Endothelial cell of umbilical vein (primary cell): ENCODE measurements at regions not wholly inside any gene's neighbourhood (a gene's known extent, or its start where the extent isn't known, plus 50 kb on each side); places are given as distances from the start of the nearest gene placed in this dataset.

Source experiments
- BruUV-seq: library from RNA; stranded (reverse); fragments of 400-500 nt; replicated peaks from 2 replicates; lab custom pipeline; 2021; lab: Mats Ljungman, UMichigan
- CTCF ChIA-PET: fragments of 300-600, 350-600 bp; sonication (Branson Sonifier 250); formaldehyde crosslinking; loops from one replicate; lab custom pipeline; 2021; ENCODE audit warnings: antibody characterized with exemption, inconsistent platforms; lab: Charles Lee
- POLR2A ChIA-PET: fragments of 300-600, 350-600 bp; sonication (Branson Sonifier 250); formaldehyde crosslinking; loops from one replicate; lab custom pipeline; 2021; ENCODE audit warnings: antibody characterized with exemption, inconsistent platforms; lab: Charles Lee
- DNase-seq: peaks from one replicate; pipeline ENCODE4 v3.0.0-alpha.2; 2011; ENCODE audit warnings: low read depth, low spot score
- FAIRE-seq: peaks from 2 replicates; lab custom pipeline; 2011; peaks lifted over from hg19 to GRCh38; lab: Jason Lieb, UNC
- H2AFZ ChIP-seq: 2 replicates; pipeline ENCODE4 v1.6.0; 2012; ENCODE audit warnings: low read depth, low read length, control low read depth, inconsistent platforms
- H3K27ac ChIP-seq: 2 replicates; pipeline ENCODE4 v1.5.1; 2011; ENCODE audit warnings: low read depth, mild to moderate bottlenecking, control low read depth, low read length, moderate library complexity; ENCODE audit not compliant: insufficient read depth
- H3K27me3 ChIP-seq, 2 experiments: 2 replicates each; pipeline versions ENCODE4 v1.6.0 to v1.6.1; 2011; ENCODE audit warnings: low read length in 2 of 2, mixed read lengths in 1 of 2; ENCODE audit not compliant: control insufficient read depth in 2 of 2, insufficient read depth in 2 of 2
- H3K36me3 ChIP-seq, 2 experiments: 2 replicates in 1 of 2; 3 replicates in 1 of 2; pipeline ENCODE4 v1.5.1; 2011; ENCODE audit warnings: low read length in 2 of 2, mild to moderate bottlenecking in 1 of 2, moderate library complexity in 1 of 2; ENCODE audit not compliant: control insufficient read depth in 2 of 2, insufficient read depth in 2 of 2; ENCODE audit errors: extremely low read depth in 1 of 2
- H3K4me1 ChIP-seq: 3 replicates; pipeline ENCODE4 v1.5.1; 2011; ENCODE audit warnings: mild to moderate bottlenecking, low read length; ENCODE audit not compliant: control insufficient read depth, insufficient read depth; ENCODE audit errors: extremely low read depth
- H3K4me2 ChIP-seq: 2 replicates; pipeline ENCODE4 v1.6.1; 2011; ENCODE audit warnings: low read length, control low read depth, mixed read lengths; ENCODE audit not compliant: insufficient read depth
- H3K4me3 ChIP-seq, 3 experiments: fragments of 200-600 bp in 1 of 3; sonication (generic), shearing (Covaris generic) in 1 of 3; replicated peaks in 1 of 3; 2 replicates each; pipeline ENCODE4 v1.5.1; 2011 to 2016; ENCODE audit warnings: control low read depth in 3 of 3, low read length in 3 of 3, mild to moderate bottlenecking in 2 of 3, inconsistent platforms in 1 of 3, low read depth in 1 of 3, moderate library complexity in 1 of 3; ENCODE audit not compliant: insufficient read depth in 1 of 3
- H3K79me2 ChIP-seq: 2 replicates; pipeline ENCODE4 v1.6.0; 2012; ENCODE audit warnings: low read length, inconsistent platforms; ENCODE audit not compliant: control insufficient read depth, insufficient read depth
- H3K9ac ChIP-seq: replicated peaks from 2 replicates; pipeline ENCODE3; 2011; ENCODE audit warnings: low read length, control low read depth; ENCODE audit not compliant: insufficient read depth; ENCODE audit errors: extremely low read depth
- H3K9me1 ChIP-seq: replicated peaks from 3 replicates; pipeline ENCODE4 v1.6.0; 2011; ENCODE audit warnings: mild to moderate bottlenecking, low read length; ENCODE audit not compliant: control insufficient read depth, insufficient read depth; ENCODE audit errors: extremely low read depth
- H3K9me3 ChIP-seq: replicated peaks from 2 replicates; pipeline ENCODE4 v1.5.1; 2012; ENCODE audit warnings: low read length, inconsistent platforms; ENCODE audit not compliant: control insufficient read depth, insufficient read depth
- H4K20me1 ChIP-seq: replicated peaks from 2 replicates; pipeline ENCODE3; 2011; ENCODE audit warnings: mild to moderate bottlenecking, low read length; ENCODE audit not compliant: control insufficient read depth, insufficient read depth; ENCODE audit errors: extremely low read depth
- CTCF ChIP-seq, 2 donors: IDR thresholded peaks; 1 replicate in 1 of 2; 2 replicates in 1 of 2; pipeline ENCODE4 v1.5.1; 2011; ENCODE audit warnings: low read length in 2 of 2, mild to moderate bottlenecking in 2 of 2, moderate library complexity in 2 of 2, control low read depth in 1 of 2, inconsistent platforms in 1 of 2, low read depth in 1 of 2; ENCODE audit not compliant: insufficient read depth in 1 of 2; ENCODE audit errors: extremely low read depth in 1 of 2
- EZH2 ChIP-seq: IDR thresholded peaks from 2 replicates; pipeline ENCODE4 v1.6.1; 2012; ENCODE audit warnings: borderline replicate concordance, low read depth, mild to moderate bottlenecking, moderate library complexity, low read length, inconsistent platforms; ENCODE audit not compliant: severe bottlenecking
- GATA2 ChIP-seq: IDR thresholded peaks from 2 replicates; pipeline ENCODE4 v1.7.0; 2011; ENCODE audit warnings: low read depth, mild to moderate bottlenecking, moderate library complexity, mixed read lengths, low read length; ENCODE audit not compliant: insufficient read length, insufficient read depth
- JUN ChIP-seq: IDR thresholded peaks from 2 replicates; pipeline ENCODE4 v1.6.1; 2011; ENCODE audit warnings: borderline replicate concordance, low read depth; ENCODE audit not compliant: insufficient read length, insufficient read depth
- MAX ChIP-seq: IDR thresholded peaks from 2 replicates; pipeline ENCODE4 v1.6.1; 2011; ENCODE audit not compliant: insufficient read depth, insufficient read length
- MYC ChIP-seq: IDR thresholded peaks from one replicate; pipeline ENCODE4 v1.6.1; 2011; ENCODE audit warnings: mild to moderate bottlenecking, low read depth, low read length
- POLR2A ChIP-seq: IDR thresholded peaks from 2 replicates; pipeline ENCODE4 v1.6.1; 2012; ENCODE audit warnings: low read depth, mild to moderate bottlenecking, control low read depth, low read length
- POLR2AphosphoS5 ChIP-seq: IDR thresholded peaks from 2 replicates; pipeline ENCODE4 v1.6.1; 2012; ENCODE audit warnings: low read depth, mild to moderate bottlenecking, control low read depth, low read length, moderate library complexity; ENCODE audit not compliant: insufficient read depth
- dilution Hi-C: fragments of 300-500 bp; cut with MboI; formaldehyde crosslinking; loops from one replicate; pipeline ENCODE4 v1.15.0; 2019; ENCODE audit warnings: low sequenced_read_pairs; ENCODE audit not compliant: extremely low pct_ligation_motif_present
- intact Hi-C: fragments of 100-400 bp; cut with micrococcal nuclease; formaldehyde crosslinking; loops from one replicate; pipeline ENCODE4 v1.10.0; 2022

GRCh38 chr13:104900191-104900817 is 1635.2 kb downstream of the EFNB2 start:
- FAIRE-seq (no peak), DNase-seq (no peak)
- Histone ChIP-seq H3K4me1 (no peaks in the 10 kb centered on the region), H3K79me2 (no peaks in the 10 kb centered on the region), H3K27ac (no peak overlapping the region), H3K4me2 (no peak overlapping the region), H3K9ac (no peak overlapping the region), H3K27me3 (no peaks in the 10 kb centered on the region), H2AFZ (no peak overlapping the region), H4K20me1 (no peaks in the 10 kb centered on the region), H3K4me3 (no peak overlapping the region), H3K9me1 (no peaks in the 10 kb centered on the region), H3K9me3 (no peaks in the 10 kb centered on the region), H3K36me3 (no peaks in the 10 kb centered on the region)
- BruUV-seq = no TSS peak
- dilution Hi-C loops (no loop called here), intact Hi-C loops (no loop called here)
- POLR2A ChIA-PET = no interaction called here
- TF ChIP-seq EZH2 = no peak
- no peak for TF ChIP-seq JUN
- TF ChIP-seq CTCF (IDR thresholded peaks at IDR 0.05; ENCODE audit: extremely low read depth in 1 of 2, insufficient read depth in 1 of 2, low read depth in 1 of 2, low read length in 2 of 2) = no peak
- TF ChIP-seq MYC = no peak
- no peak for TF ChIP-seq POLR2AphosphoS5
- no peak for TF ChIP-seq GATA2
- no peak for TF ChIP-seq POLR2A
- no peak for TF ChIP-seq MAX
- CTCF ChIA-PET = interaction anchor here (0.8 to 2.4 kb wide), 2 partner anchors 302 to 1636 kb away, joined by 3 to 18 read pairs; no protein-coding TSS in a partner anchor
